Inferior parietal cortex (tissue), 1 donor: ENCODE measurements at regions not wholly inside any gene's neighbourhood (a gene's known extent, or its start where the extent isn't known, plus 50 kb on each side); places are given as distances from the start of the nearest gene placed in this dataset.

Experiments used
- DNase-seq: peaks from one replicate; pipeline ENCODE4 v3.0.0-alpha.2; 2016; ENCODE audit errors: extremely low spot score

- peak; percentile 59 for DNase-seq
Measured at GRCh38 chr13:59531571-59532091, 632.1 kb downstream of the DIAPH3 start.

- DNase-seq, result no peak
Measured at GRCh38 chr13:59532405-59532804, 631.3 kb downstream of the DIAPH3 start.

- no peak for DNase-seq
Measured at GRCh38 chr13:59533561-59534555, 629.9 kb downstream of the DIAPH3 start.

GRCh38 chr13:59534806-59535205 lies 628.9 kb downstream of the DIAPH3 start:
- DNase-seq, result no peak

GRCh38 chr13:59537500-59537899 lies 626.2 kb downstream of the DIAPH3 start:
- DNase-seq, result no peak

- DNase-seq, result no peak
Measured at GRCh38 chr13:59538512-59538911, 625.2 kb downstream of the DIAPH3 start.

GRCh38 chr13:59542303-59542702 lies 621.4 kb downstream of the DIAPH3 start:
- DNase-seq, result no peak

GRCh38 chr13:59543418-59543817 lies 620.3 kb downstream of the DIAPH3 start:
- no peak for DNase-seq

- no peak for DNase-seq
Measured at GRCh38 chr13:59545007-59545406, 618.7 kb downstream of the DIAPH3 start.

GRCh38 chr13:59546178-59546577 lies 617.5 kb downstream of the DIAPH3 start:
- no peak for DNase-seq

GRCh38 chr13:59547950-59548349 lies 615.8 kb downstream of the DIAPH3 start:
- no peak for DNase-seq

- no peak for DNase-seq
Measured at GRCh38 chr13:59562924-59563323, 600.8 kb downstream of the DIAPH3 start.

GRCh38 chr13:59566561-59566960 lies 597.2 kb downstream of the DIAPH3 start:
- no peak for DNase-seq

GRCh38 chr13:59568306-59568705 lies 595.4 kb downstream of the DIAPH3 start:
- no peak for DNase-seq

GRCh38 chr13:59570204-59570603 lies 593.5 kb downstream of the DIAPH3 start:
- DNase-seq, result no peak

GRCh38 chr13:59584101-59584500 lies 579.6 kb downstream of the DIAPH3 start:
- no peak for DNase-seq

- DNase-seq, result no peak
Measured at GRCh38 chr13:59584761-59585670, 578.7 kb downstream of the DIAPH3 start.

GRCh38 chr13:59587030-59587429 lies 576.7 kb downstream of the DIAPH3 start:
- no peak for DNase-seq

- no peak for DNase-seq
Measured at GRCh38 chr13:59587971-59588716, 575.6 kb downstream of the DIAPH3 start.

- no peak for DNase-seq
Measured at GRCh38 chr13:59588717-59589067, 575.0 kb downstream of the DIAPH3 start.

GRCh38 chr13:59601993-59602392 lies 561.7 kb downstream of the DIAPH3 start:
- no peak for DNase-seq

- DNase-seq, result no peak
Measured at GRCh38 chr13:59603646-59604045, 560.1 kb downstream of the DIAPH3 start.
